ENCODE measurements at regions not wholly inside any gene's neighbourhood (a gene's known extent, or its start where the extent isn't known, plus 50 kb on each side); places are given as distances from the start of the nearest gene placed in this dataset.

DNA sequence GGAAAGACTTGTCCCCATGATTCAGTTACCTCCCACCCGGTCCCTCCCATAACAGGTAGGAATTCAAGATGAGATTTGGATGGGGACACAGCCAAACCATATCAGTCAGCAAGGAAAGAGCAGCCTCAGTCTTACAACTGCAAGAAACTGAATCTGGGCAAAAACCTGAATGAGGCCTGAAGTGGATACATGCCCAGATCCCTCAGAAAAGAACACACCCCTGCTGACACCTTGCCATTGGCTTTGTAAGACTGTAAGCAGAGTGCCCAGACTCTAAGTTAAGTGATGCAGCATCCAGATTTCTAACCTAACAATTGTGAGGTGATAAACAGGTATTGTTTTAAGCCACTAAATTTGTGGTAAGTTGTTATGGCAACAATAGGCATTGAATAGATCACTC, 670.8 kb downstream of the SORCS1 start:
- Mint-ChIP-seq H3K27ac (no peak overlapping the region), H3K36me3 (ENCODE audit: low read depth) (no peaks in the 10 kb centered on the region), H3K27me3 (ENCODE audit: low read depth) (no peaks in the 10 kb centered on the region), H3K4me3 (no peak overlapping the region), H3K9me3 (no peaks in the 10 kb centered on the region), H3K4me1 (ENCODE audit: low read depth) (no peaks in the 10 kb centered on the region)

GRCh38 chr10:106493226-106493625, 671.3 kb downstream of the SORCS1 start:
- no peaks in the 10 kb centered on the region for H3K36me3 Mint-ChIP-seq (ENCODE audit: low read depth)
- H3K27me3 Mint-ChIP-seq (ENCODE audit: low read depth) = no peaks in the 10 kb centered on the region
- no peak overlapping the region for H3K4me3 Mint-ChIP-seq
- no peaks in the 10 kb centered on the region for H3K4me1 Mint-ChIP-seq (ENCODE audit: low read depth)
- H3K9me3 Mint-ChIP-seq = no peaks in the 10 kb centered on the region
- no peak overlapping the region for H3K27ac Mint-ChIP-seq

GRCh38 chr10:106487726-106488125, 676.8 kb downstream of the SORCS1 start:
- no peak overlapping the region for H3K4me3 Mint-ChIP-seq
- no peaks in the 10 kb centered on the region for H3K4me1 Mint-ChIP-seq (ENCODE audit: low read depth)
- H3K27ac Mint-ChIP-seq = no peak overlapping the region
- H3K9me3 Mint-ChIP-seq = peaks cover 3% of the 10 kb centered on the region
- no peaks in the 10 kb centered on the region for H3K27me3 Mint-ChIP-seq (ENCODE audit: low read depth)
- H3K36me3 Mint-ChIP-seq (ENCODE audit: low read depth) = no peaks in the 10 kb centered on the region

DNA sequence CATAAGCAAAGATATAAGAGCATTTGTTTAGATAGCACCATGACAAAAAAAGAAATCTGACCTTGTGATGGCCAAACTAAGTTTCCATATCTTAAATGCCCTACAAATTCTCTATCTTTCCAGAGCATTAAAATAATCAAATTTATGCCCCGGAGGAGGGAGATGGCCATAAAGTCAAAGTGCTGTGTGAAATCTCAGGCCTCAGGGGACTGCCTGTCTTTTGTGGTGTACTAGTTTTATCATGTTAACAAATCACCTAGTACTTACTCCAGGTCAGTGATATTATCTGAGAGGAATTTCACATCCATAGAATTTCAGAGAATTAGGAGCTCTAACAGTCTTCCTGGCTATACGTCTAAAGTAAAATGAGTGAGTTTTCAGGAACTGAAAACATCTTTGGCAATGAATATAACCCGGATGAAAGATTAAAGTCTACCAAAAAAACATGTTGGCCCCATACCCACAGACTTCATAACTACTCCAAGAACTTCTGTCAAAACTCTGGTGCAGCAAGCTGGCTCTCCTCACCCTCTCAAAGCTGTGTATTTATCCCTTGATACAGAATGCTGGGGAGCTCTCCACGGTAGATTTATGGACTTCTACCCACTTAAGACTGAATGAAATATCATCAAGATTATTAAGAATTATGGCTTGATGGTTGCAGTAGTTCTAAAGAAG, 682.8 kb downstream of the SORCS1 start:
- H3K4me3 Mint-ChIP-seq = no peak overlapping the region
- H3K4me1 Mint-ChIP-seq (ENCODE audit: low read depth) = no peaks in the 10 kb centered on the region
- H3K27me3 Mint-ChIP-seq (ENCODE audit: low read depth) = no peaks in the 10 kb centered on the region
- no peak overlapping the region for H3K27ac Mint-ChIP-seq
- no peaks in the 10 kb centered on the region for H3K36me3 Mint-ChIP-seq (ENCODE audit: low read depth)
- peaks cover 7% of the 10 kb centered on the region for H3K9me3 Mint-ChIP-seq

DNA sequence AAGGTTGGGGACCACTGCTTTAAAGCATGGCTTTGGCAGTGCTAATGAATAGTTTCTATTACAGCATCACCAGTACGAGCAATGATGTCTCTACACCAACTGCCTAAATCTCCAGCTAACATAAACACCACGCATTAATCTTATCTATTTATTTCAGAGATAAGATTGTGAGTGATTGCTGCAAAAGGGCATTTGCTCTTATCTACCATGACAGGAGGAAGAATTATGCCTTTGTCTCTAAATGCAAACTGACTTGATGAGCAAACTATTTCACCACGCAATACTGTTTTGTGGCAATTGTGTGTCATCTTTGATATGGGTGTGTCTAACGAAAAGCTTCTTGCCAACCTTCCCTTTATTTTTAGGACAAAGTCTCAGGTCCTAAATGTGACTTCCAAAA, 684.9 kb downstream of the SORCS1 start:
- Mint-ChIP-seq H3K4me3 (no peak overlapping the region), H3K36me3 (ENCODE audit: low read depth) (no peaks in the 10 kb centered on the region), H3K27me3 (ENCODE audit: low read depth) (no peaks in the 10 kb centered on the region), H3K27ac (no peak overlapping the region), H3K4me1 (ENCODE audit: low read depth) (no peaks in the 10 kb centered on the region), H3K9me3 (peaks cover 7% of the 10 kb centered on the region)

DNA sequence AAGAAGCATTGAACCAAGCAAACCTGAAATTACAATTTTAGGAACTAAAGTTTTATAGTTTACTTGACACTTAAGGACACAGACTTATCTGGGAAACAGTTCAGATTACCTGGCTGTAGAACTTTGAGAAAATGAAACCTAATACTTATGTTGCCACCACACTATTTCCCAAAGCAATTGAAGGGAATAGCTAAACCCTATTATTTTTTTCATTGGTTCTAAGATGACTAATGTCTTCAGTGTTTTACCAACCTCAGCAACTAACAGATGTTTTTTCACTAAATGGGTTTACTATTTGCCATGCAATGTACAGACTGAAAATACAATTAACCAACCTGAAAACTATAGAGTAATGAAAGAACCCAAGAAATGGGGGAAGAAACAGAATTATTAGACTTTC, 689.6 kb downstream of the SORCS1 start:
- H3K4me3 Mint-ChIP-seq = no peak overlapping the region
- H3K36me3 Mint-ChIP-seq (ENCODE audit: low read depth) = no peaks in the 10 kb centered on the region
- peaks cover 9% of the 10 kb centered on the region for H3K9me3 Mint-ChIP-seq
- no peaks in the 10 kb centered on the region for H3K27me3 Mint-ChIP-seq (ENCODE audit: low read depth)
- no peaks in the 10 kb centered on the region for H3K4me1 Mint-ChIP-seq (ENCODE audit: low read depth)
- no peak overlapping the region for H3K27ac Mint-ChIP-seq

DNA sequence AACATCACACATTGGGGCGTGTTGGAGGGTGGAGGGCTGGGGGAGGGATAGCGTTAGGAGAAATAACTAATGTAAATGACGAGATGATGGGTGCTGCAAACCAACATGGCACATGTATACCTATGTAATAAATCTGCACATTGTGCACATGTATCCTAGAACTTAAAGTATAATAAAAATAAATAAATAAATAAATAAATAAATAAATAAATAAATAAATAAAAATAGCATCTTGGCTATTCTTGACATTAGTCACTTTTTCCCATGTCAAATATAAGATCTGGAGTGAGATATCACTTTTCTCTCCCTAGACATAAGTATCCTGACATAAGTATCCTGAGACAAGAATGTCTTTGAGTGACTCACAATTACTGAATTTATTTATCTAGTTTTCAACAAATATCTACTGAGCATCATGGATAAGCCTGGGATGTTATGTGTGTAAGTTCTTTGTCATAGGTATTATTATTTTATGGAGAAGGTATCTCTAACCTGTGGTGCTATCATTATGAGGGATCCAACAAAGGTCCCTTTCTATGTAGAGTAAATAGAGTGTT, 691.3 kb downstream of the SORCS1 start:
- Mint-ChIP-seq H3K4me3 (no peak overlapping the region), H3K36me3 (ENCODE audit: low read depth) (no peaks in the 10 kb centered on the region), H3K27ac (no peak overlapping the region), H3K4me1 (ENCODE audit: low read depth) (no peaks in the 10 kb centered on the region), H3K27me3 (ENCODE audit: low read depth) (no peaks in the 10 kb centered on the region), H3K9me3 (peaks cover 9% of the 10 kb centered on the region)

- Mint-ChIP-seq H3K27me3 (ENCODE audit: low read depth) (no peaks in the 10 kb centered on the region), H3K9me3 (peaks cover 33% of the 10 kb centered on the region), H3K27ac (no peak overlapping the region), H3K36me3 (ENCODE audit: low read depth) (no peaks in the 10 kb centered on the region), H3K4me1 (ENCODE audit: low read depth) (no peaks in the 10 kb centered on the region), H3K4me3 (no peak overlapping the region)
Measured at GRCh38 chr10:106467506-106467905, 697.0 kb downstream of the SORCS1 start.

DNA sequence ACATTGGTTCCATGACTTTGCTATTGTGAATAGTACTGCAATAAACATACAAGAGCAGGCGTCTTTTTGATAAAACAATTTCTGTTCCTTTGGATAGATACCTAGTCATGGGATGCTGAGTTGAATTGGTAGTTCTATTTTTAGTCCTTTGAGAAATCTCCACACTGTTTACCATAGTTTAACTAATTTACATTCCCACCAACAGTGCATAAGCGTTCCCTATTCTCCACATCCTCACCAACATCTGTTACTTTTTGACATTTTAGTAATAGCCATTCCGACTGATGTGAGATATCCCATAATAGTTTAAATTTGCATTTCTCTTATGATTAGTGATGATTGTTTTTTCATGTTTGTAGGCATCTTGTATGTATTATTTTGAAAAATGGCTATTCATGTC, 707.0 kb downstream of the SORCS1 start:
- Mint-ChIP-seq H3K36me3 (ENCODE audit: low read depth) (no peaks in the 10 kb centered on the region), H3K27me3 (ENCODE audit: low read depth) (no peaks in the 10 kb centered on the region), H3K9me3 (peaks cover 16% of the 10 kb centered on the region), H3K4me1 (ENCODE audit: low read depth) (no peaks in the 10 kb centered on the region), H3K4me3 (no peak overlapping the region), H3K27ac (no peak overlapping the region)

GRCh38 chr10:106454233-106454632, 710.3 kb downstream of the SORCS1 start:
- Mint-ChIP-seq H3K4me3 (no peak overlapping the region), H3K27me3 (ENCODE audit: low read depth) (no peaks in the 10 kb centered on the region)

GRCh38 chr10:106450966-106451365, 713.5 kb downstream of the SORCS1 start:
- Mint-ChIP-seq H3K27me3 (ENCODE audit: low read depth) (no peaks in the 10 kb centered on the region), H3K4me1 (ENCODE audit: low read depth) (no peaks in the 10 kb centered on the region), H3K9me3 (peaks cover 3% of the 10 kb centered on the region), H3K27ac (no peak overlapping the region), H3K36me3 (ENCODE audit: low read depth) (no peaks in the 10 kb centered on the region), H3K4me3 (no peak overlapping the region)

More at GRCh38 chr10:106454233-106454632, 710.3 kb downstream of the SORCS1 start:
- no peak overlapping the region for H3K27ac Mint-ChIP-seq
- H3K4me1 Mint-ChIP-seq (ENCODE audit: low read depth) = no peaks in the 10 kb centered on the region
- no peaks in the 10 kb centered on the region for H3K9me3 Mint-ChIP-seq
- H3K36me3 Mint-ChIP-seq (ENCODE audit: low read depth) = no peaks in the 10 kb centered on the region

DNA sequence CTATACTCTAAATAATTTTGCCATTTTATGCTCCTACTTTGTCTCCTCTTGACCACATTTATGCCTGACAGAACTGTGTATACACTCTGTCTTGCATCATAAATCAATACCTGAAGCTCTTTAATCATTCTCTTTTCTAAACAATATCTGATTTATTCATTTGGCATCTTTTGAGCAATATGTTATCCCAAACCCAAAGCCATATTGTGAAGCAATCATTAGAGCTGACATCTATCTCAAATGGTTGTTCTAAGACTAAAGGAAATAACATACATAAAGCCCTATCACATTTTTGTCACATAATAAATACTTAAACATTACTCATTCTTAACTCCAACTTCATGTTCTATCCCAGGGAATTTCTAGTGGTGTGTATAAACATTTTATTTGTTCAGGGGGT, 717.6 kb downstream of the SORCS1 start:
- Mint-ChIP-seq H3K4me1 (ENCODE audit: low read depth) (no peaks in the 10 kb centered on the region), H3K36me3 (ENCODE audit: low read depth) (no peaks in the 10 kb centered on the region), H3K4me3 (no peak overlapping the region), H3K9me3 (peaks cover 3% of the 10 kb centered on the region), H3K27ac (no peak overlapping the region), H3K27me3 (ENCODE audit: low read depth) (no peaks in the 10 kb centered on the region)

- Mint-ChIP-seq H3K4me3 (no peak overlapping the region), H3K36me3 (ENCODE audit: low read depth) (no peaks in the 10 kb centered on the region), H3K4me1 (ENCODE audit: low read depth) (no peaks in the 10 kb centered on the region), H3K27me3 (ENCODE audit: low read depth) (no peaks in the 10 kb centered on the region), H3K9me3 (no peaks in the 10 kb centered on the region), H3K27ac (no peak overlapping the region)
Measured at GRCh38 chr10:106442223-106442622, 722.3 kb downstream of the SORCS1 start.

DNA sequence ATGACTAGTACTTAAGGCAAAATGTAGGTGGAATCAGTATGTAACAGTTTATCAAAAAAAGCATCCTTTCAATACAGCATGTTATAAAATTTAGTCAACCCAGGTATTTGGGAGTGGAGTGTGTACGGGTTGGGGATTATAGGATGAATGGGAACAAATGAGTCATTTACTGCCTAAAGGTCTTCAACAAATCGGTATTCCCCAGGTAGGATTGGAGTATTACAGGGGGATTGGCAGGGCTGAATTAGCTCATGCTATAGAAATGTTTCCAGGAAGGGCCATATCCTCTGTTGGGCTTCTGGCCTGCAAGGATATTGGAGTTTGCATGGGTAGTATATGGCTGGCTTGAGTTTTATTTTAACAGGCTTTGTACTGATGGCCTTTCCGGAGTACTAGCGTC, 723.7 kb downstream of the SORCS1 start:
- Mint-ChIP-seq H3K4me1 (ENCODE audit: low read depth) (no peaks in the 10 kb centered on the region), H3K27ac (no peak overlapping the region), H3K36me3 (ENCODE audit: low read depth) (no peaks in the 10 kb centered on the region), H3K27me3 (ENCODE audit: low read depth) (no peaks in the 10 kb centered on the region), H3K4me3 (no peak overlapping the region), H3K9me3 (no peaks in the 10 kb centered on the region)

- Mint-ChIP-seq H3K4me3 (no peak overlapping the region), H3K36me3 (ENCODE audit: low read depth) (no peaks in the 10 kb centered on the region), H3K27me3 (ENCODE audit: low read depth) (no peaks in the 10 kb centered on the region), H3K27ac (no peak overlapping the region), H3K4me1 (ENCODE audit: low read depth) (no peaks in the 10 kb centered on the region), H3K9me3 (no peaks in the 10 kb centered on the region)
Measured at GRCh38 chr10:106440355-106440754, 724.2 kb downstream of the SORCS1 start.

GRCh38 chr10:106439366-106439765, 725.1 kb downstream of the SORCS1 start:
- no peak overlapping the region for H3K27ac Mint-ChIP-seq
- no peaks in the 10 kb centered on the region for H3K9me3 Mint-ChIP-seq
- H3K4me1 Mint-ChIP-seq (ENCODE audit: low read depth) = no peaks in the 10 kb centered on the region
- H3K36me3 Mint-ChIP-seq (ENCODE audit: low read depth) = no peaks in the 10 kb centered on the region
- no peak overlapping the region for H3K4me3 Mint-ChIP-seq
- no peaks in the 10 kb centered on the region for H3K27me3 Mint-ChIP-seq (ENCODE audit: low read depth)
